ENCODE measurements at regions not wholly inside any gene's neighbourhood (a gene's known extent, or its start where the extent isn't known, plus 50 kb on each side); places are given as distances from the start of the nearest gene placed in this dataset.

DNA sequence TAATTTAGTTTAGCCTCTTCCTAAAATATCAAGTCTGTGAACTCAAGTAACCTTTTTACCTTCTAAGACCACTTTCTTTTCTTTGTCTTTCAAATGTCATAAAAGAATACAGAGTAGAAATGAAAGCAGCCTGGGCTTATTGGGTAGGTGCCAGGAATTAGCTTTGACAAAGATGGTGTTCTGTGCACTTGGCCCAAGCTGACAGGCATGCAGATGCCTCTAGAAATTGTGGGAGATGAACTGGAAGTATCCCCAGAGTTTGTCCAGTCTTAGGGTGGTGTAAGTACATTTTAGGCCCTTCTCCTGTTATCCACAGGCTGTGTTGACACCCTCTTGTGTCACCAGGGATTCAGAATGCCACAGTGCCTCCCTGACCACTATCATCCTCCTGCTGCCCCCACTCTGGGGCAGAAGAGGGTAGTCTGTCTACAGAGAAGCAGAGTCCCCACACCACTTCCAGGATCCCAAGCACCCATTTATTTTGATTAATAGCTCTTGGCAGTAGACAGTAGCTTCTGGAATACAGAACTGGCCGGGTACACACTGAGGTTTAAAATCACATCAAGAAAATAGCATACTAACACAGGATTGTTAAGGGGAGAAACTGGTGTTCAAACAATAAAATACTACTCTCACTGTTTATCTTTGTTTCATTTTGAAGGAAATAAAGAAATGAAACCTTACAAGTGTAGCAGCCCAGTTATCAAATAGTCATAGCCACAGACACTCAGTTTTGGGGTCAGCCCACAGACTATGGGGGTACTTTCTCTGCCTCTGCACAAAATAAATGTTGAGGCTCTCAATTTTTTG lies 343.2 kb downstream of the KCNRG start:
- peak; percentile 76 for DNase-seq (ENCODE audit: low spot score)

DNA sequence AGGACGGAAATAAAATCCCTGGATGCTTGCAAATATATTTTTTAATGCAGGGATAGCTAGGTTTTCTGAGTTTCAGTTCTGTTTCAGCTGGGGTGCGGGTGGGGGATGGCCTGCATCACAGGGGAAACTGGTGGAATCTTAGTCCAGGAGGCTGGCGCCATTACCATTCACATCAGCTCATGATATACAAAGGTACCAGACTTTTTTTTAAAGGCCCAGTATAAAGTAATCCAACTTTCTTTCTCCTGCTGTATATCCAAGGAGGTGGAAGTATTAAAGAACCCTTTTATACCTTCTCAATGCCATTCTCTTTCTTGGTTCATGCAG lies 343.8 kb downstream of the KCNRG start:
- no peak for DNase-seq (ENCODE audit: low spot score)

DNA sequence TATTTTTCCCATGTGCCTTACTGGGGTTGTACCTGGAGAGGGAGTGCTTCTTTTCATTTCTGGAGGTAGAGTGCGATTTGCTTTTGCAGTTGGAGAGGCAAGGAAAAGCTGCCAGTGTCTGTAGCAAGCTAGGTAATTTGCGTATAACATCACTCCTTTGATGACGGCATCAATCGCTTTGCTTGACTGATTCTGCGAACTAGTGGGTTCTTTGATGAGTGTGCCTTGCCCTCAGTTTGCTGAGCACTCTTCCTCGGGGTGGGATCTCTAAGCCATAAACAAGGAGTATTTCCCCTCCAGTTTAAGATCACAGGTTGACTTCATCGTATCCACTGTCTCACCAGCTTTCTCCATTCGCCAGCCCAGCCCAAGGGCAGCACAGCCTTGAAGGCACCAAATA lies 344.5 kb downstream of the KCNRG start:
- DNase-seq (ENCODE audit: low spot score) = no peak

DNA sequence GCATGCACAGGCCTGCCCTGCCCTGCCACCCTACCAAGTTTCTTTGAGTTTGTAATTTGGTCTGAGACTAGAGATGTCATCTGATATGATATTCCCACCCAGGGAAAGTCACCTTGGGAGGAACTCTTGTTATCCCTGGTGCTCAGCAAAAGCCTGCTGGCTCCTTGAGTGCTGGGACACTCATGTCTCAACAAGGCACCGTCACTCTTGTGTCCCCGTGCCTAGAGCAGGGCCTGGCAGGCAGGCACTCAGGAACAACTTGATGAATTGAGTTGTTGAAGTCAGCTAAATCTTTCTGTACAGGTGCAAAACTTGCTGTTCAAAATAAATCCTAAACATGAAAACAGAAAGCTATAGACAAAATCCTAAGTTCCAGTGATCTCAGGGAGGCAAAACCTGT lies 345.4 kb downstream of the KCNRG start:
- no peak for DNase-seq (ENCODE audit: low spot score)

DNA sequence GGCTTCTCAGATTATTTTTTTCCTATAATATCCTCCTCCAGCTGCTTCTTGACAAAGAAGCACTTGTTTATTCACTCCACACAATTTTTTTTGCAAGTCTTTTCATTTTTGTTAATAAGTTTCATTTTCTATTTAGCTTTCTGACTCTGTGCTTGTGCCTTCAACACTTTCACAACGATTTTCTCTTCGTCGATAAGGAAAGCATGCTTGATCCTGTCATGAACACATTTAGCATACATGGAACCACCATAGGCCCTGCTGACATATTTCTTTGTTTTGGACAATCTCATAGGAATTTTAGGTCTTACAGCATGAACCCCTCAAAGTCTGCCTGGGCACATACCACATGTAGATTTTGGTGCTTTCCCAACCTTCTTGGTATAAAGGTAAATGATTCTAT lies 346.0 kb downstream of the KCNRG start:
- no peak for DNase-seq (ENCODE audit: low spot score)

DNA sequence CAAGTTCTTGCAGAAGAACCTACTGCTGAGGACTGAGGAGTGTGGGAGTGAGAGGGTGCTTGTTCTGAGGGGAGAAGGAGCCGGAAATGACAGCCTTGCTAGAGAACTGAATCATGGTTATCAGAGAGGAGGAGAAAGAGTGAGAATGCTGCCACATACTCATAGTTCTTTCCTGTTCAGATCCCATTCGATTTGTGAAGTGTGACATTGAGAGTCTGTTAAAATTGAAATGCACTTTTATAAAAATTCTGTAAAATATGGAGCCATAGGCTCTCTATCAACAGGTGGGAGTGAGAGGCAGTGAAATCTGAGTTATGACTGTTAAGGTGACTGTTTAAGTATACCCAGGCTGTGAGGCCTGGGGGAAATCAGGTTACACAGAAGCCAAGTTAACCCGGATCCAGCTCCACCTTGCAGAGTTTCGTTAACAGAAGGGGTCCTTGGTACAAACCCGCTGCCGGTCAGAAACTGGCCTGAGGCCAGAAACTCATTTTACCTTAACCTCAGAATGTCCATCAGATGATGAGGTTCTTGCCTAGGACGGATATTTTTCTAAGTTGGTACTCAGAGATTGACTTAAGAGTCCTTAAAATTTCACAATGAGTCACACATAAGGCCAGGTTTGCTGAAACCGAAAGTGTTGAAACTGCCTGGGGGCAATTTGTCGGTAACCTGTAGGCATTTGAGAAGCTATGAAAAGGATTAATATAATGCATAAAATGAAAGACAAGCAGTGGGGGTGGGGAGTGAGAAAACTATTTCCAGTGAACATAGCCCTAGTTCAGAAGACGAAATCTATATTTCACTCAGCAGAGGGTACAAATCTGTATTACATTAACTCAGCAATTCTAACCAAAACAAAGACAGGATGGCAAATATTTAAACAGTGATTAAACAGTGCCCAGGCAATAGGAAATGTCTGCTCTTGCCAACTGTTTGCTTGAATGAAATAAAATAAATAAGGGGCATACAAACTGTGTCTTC lies 350.5 kb downstream of the KCNRG start:
- no peak for DNase-seq (ENCODE audit: low spot score)

DNA sequence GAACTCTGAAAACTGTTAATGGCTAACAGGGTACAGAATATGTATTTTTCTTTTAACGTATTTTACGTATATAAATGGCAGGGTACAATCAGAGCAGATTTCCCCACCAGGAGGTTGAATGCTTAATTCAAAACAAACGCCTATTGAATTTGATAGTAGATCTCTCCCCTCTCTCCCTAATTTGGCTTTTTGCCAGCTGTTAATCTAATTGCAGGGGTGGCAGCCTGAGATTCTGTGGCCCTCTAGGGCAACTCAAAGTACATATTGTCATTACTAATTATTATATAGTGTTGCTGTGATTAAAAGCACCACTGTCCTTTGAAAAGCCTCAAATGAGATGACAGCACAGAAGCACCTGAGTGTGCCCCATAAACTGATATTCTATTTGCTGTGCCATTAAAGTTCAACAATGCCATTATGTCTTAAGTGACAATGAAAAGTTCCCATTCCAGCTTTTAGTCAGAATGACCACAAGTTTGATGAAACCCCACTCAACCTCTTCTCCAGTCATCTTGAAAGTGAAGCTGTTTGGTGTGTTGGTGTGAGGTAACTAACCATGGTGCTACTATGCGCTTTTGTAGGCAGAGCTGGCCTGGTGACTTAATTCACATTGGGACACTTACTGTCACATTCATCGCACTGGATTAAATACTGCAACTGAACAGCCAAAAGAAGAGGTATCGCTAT lies 351.4 kb downstream of the KCNRG start:
- DNase-seq (ENCODE audit: low spot score) = no peak

DNA sequence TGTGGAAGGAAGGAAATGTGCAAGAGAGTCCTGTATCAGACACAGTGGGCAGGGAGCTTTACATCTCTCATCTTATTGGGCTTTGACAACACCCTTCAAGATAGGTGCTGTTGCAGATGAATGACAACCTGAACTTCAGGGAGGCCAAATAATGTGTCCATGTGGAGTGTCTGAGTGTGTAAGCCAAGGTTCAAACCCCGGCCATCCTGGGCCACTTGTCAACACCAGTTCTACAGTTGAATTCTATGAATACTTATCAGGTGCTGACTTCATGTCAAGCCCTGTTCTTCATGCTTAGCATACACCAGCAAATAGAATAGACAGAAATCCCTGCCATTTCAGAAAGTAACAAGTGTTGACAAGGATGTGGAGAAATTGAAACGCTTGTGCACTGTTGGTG lies 354.4 kb downstream of the KCNRG start:
- DNase-seq (ENCODE audit: low spot score) = no peak

DNA sequence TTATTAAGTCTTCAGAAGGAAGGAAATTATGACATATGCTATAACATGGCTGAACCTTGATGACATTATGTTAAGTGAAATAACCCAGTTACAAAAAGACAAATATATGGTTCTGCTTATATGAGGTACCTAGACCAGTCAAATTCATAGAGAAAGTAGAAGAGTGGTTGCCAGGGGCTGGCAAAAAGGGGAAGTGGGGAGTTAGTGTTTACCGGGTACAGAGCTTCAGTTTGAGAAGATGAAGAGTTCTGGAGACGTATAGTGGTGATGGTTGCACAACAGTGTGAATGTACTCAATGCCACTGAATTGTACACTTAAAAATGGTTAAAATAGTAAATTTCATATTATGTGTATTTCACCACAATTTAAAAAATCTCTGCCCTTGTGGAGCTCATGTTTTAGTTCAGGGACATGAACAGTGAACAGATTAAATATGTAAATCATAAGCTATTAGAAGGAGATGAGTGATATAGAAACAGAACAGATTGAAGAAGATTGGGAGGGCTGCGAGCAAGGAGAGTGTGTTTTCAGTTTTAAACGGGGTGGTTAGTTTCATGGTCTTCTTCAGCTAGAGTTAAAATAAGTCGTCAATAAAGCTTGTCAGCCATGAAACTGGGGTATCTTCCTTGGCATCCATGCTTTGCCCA lies 355.2 kb downstream of the KCNRG start:
- no peak for DNase-seq (ENCODE audit: low spot score)

DNA sequence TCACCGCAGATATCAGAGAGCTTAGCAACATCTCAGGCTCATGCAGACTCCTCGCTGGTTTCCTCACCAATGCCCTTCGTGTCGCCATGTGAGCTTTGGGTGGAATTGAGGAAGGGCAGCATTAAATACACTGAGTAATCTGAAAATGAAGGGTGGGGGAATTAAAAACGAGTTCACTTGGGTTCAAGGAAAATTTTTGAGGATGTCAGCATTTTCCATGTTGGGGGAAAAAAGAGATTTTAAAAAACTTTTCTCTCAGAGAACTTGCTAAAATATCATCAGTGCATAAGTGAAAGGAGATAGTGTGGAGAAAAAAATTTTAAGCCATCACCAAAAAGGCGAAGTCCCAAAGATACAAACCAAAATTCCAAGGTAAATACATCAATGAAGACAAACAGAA lies 359.3 kb downstream of the KCNRG start:
- no peak for DNase-seq (ENCODE audit: low spot score)

DNA sequence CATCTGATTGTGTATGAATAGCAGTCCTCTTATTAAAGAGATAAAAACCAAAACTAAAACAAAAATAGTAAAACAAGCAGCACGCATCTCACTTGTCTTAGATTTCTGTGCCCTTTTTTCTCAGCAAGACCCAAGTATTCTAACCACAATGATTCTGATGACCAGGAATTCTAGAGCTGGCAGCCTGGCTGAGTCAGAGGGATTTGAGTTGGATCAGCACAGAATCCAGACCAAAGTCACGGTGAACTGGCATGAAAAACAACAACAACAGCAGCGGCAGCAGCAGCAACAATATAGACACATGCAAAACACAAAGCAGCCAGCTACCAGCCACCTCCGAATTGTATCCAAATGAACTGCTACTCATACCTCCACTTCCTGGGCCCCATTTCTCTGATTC lies 360.5 kb downstream of the KCNRG start:
- DNase-seq (ENCODE audit: low spot score) = no peak

DNA sequence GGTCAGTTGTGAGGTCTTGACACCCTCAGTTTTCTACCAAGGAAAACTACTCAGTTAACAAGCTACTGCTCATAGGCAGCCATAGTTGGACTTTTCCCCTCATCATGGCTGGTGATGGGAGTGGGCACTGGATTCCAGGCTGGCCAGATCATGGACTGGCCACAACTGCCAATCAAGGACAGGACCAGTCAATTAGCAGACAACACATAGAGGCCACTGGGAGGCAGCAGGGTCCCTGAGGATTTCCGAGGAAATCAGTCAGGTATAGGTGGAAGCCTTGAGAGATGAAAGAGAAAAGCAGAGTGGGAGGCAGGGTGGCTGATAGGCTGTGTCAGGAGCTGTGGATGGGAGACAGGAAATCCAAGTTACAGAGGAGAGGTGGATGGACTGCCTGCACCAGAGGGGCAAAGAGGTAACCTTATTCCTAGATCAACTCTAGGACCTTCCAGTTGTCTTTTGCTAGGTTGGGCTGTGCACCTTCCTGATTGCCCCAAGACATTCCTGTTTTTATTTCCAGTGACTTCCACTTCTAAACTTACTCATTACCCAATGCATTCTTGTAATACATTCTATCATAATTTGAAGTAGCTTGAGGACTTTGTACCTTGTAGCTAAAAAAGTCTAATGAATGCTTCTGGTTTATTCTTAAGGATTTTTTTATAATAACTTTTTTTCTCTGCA lies 361.8 kb downstream of the KCNRG start:
- no peak for DNase-seq (ENCODE audit: low spot score)

DNA sequence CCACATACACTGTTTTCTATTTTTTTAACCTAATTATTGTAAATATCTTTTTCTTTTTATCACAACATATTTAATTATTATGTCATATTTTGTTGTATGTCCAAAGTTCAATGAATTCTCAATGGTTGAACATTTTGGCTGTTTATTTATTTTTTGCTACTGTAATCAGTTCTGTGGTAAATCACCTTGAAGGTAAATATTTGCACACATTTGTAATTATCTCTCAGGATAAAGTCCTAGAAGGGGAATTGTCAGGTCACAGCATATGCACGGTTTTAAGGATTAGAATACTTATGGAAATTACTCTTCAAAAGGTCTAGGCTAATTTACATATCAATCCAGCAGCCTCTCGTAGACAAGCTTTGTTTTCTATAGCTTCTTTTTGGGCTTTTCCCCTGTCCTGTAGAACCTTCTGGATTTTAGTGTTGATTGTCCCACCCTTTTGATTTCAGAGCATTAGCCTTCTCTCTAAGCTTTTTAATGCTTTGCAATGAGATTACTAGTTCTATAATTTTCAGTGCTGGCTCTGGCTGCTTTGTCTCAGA lies 362.6 kb downstream of the KCNRG start:
- DNase-seq (ENCODE audit: low spot score) = no peak

DNA sequence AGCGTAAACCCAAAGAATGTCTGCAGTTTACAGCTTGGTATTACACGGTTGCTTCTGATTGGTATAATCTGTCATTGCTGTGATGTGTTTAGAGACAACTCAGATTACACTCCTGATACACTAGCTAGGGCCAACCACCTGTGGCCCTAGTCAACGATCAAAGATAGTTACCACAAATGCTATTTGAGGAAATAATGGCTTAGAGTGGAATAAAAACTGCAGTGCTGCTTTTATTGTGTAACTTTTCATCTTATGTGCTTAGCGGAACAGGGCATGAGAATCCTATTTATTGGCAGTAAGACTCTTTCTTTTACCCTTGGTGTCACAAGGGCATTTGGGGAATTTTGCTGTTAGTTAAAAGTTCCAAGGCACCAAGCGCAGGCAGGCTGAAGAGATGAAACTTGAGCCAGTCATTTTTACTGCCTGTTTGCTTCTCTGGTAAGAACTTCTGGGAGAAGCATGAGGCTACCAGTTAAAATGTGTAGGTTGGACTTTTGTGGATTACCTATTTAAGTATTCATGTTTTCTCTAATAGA lies 363.3 kb downstream of the KCNRG start:
- no peak for DNase-seq (ENCODE audit: low spot score)

DNA sequence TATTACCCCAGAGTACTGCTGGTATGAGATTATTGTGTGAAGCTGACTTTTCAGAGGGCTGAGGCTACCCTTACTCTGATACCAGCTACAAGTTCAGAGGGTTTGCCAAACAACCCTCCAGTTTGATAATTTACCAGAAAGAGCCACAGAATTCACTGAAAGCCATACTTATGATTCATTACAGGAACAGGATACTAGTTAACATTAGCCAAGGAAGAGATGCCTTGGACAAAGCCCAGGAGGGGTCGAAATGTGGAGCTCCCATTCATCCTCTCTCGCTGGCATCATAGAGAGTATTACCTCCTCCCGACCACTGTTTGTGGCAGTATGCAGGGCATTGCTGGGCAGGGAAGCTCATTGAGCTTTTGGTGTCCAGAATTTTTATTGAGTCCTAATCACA lies 364.3 kb downstream of the KCNRG start:
- no peak for DNase-seq (ENCODE audit: low spot score)

DNA sequence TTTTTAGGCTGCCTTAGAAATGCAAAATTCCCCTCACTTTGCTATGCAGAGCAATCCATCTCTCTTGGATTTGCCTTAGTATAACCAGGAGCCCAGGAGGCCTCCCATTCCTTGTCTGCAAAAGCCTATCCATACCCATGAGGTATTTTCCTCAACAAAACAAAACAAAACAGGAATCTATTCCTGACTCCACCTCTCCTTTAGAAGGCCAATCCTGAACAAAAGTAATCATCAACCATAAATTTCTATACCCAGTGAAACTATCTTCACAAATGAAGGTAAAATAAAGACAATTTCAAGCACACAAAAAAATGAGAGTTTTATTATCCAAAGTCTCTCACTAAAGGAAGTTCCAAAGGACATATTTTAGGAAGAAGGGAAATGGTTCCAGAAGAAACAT lies 365.7 kb downstream of the KCNRG start:
- DNase-seq (ENCODE audit: low spot score) = no peak

DNA sequence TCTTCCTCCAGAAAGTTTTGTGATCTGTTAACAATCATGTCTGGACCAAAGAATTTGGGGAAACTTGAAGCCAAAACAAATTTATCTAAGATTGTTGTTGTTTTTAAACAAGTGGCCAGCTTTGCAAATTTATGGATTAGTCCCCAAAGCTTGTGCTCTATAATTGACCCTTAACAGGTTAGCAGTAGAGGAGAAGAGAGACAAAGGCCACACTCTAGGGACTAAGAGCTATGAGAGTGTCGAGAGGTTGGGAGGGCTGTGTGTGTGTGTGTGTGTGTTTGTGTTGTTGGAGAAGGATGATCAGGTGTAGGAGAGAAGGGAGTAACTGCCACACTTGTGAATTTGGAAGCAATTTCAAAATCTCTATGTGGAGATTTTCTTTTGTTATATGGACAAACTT lies 367.3 kb downstream of the KCNRG start:
- DNase-seq (ENCODE audit: low spot score) = no peak

DNA sequence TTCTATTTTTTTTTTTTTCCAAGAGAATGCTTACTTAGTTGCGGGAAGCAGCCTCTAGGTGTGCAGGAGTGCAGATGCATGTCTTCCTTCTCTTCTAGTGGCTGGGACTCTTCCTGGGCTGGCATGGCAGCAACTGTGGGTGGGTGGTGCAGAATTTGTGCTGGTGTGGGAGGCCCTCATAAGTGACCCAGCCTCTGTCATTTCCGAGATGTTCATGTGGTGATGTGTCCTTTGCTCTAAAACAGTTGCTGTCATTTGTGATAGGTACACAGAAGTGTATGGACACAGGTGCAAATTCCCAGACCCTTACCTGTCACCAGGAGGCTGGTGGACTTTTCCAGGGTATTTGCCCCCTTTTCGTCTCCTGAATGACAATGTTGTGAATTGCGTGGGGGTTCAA lies 367.7 kb downstream of the KCNRG start:
- DNase-seq (ENCODE audit: low spot score) = no peak

DNA sequence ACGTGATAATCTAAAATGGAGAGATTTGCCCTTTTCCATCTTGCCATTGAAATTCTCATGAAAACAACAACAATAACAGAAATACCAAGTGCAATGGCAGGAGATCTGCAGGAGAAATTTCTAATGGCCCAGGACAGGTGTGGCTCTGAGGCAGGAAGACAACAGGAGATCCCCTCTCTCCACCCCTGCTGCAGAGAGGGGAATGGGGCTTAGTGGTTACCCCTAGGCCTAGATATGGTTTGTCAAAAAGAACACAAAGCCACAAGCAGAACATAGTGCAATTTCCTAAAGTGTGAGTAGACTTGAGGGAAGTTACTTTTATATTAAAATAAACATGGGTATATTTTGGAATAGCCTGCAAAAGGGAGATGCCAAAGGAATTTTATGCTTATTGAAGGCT lies 369.5 kb downstream of the KCNRG start:
- DNase-seq (ENCODE audit: low spot score) = no peak

DNA sequence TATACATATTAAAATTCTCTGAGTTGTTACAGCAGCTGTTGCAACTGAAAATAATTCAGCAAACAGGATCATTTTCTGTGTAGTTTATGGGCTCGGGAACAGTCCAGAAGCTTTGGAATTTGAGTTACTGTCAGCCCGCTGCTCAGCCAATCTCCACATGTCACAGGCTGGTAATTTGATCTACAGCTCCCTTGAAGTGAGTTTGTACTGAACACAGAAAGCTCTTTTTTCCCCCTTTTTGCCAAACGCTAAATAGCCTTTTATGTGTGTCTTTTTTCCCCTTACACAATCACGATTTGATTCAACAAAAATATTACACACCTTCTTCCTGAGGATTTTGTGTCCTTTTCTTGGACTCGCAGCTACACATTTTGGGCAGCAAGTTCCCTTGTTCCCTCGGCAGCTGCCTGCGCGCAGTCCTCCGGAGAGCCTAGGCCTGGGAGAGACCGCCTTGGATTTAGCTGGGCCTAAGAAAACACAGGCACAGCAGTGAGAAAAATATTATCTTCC lies 371.4 kb downstream of the KCNRG start:
- no peak for DNase-seq (ENCODE audit: low spot score)

DNA sequence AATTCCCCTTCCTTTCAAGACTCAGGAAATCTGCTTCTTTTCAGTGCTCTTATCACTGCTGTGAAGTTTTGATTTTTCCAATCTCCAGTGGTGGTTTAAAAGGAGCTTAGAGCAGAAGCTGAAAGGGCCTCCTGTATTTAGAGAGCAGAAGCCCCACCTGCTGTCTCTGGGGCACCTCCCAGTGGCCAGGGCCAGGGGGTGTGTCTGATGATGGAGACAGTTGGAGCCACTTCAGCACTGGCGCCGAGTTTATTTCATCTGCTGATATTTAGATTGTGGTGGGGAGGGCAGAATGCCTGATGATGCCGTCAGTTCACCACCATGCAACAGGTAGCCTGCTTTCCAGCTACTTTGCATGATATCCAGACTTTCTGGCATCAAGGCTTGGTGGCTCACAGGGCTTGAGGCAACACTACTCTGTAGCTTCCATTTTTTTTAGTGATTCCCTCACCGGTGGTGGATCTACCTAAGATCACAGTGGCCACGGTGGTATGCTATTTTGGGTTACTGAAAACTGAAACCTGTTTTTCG lies 371.9 kb downstream of the KCNRG start:
- peak; percentile 14 for DNase-seq (ENCODE audit: low spot score)

Measured in cerebellar cortex (tissue), 1 donor.